SK-N-SH (cell line): ENCODE measurements at regions not wholly inside any gene's neighbourhood (a gene's known extent, or its start where the extent isn't known, plus 50 kb on each side); places are given as distances from the start of the nearest gene placed in this dataset.
A peak's percentile ranks its signal among the peaks of the same experiment; 100 is the strongest.
"Not testable (repeated sequence)": the region's sequence is repeated elsewhere in the genome, so short reads cannot be mapped to it uniquely, and the experiment has no call there.

Source experiments
- CTCF ChIA-PET: fragments of 300-600, 350-600 bp; formaldehyde crosslinking; extraction: SDS; loops from one replicate; lab custom pipeline; 2021; lab: Yijun Ruan, JAX
- POLR2A ChIA-PET: fragments of 350-600 bp; sonication (Branson Sonifier 250); formaldehyde crosslinking; extraction: SDS; loops from one replicate; lab custom pipeline; 2020; ENCODE audit warnings: antibody characterized with exemption, inconsistent platforms; lab: Yijun Ruan, JAX
- DNase-seq: peaks from one replicate; pipeline ENCODE4 v3.0.0; 2012
- H2AFZ ChIP-seq: fragments of 200-600 bp; sonication (generic); 2 replicates; pipeline ENCODE4 v1.8.1; 2016; ENCODE audit warnings: antibody characterized with exemption, mild to moderate bottlenecking, low read depth
- H3F3A ChIP-seq: fragments of 200-600 bp; sonication (generic); replicated peaks from 2 replicates; pipeline ENCODE3; 2016; ENCODE audit warnings: antibody characterized with exemption, mild to moderate bottlenecking; ENCODE audit not compliant: insufficient read depth
- H3K27ac ChIP-seq, 2 experiments: fragments of 200-500 bp in 1 of 2; fragments of 200-600 bp in 1 of 2; sonication (Bioruptor generic) in 1 of 2; sonication (generic), shearing (Covaris generic) in 1 of 2; 2 replicates each; pipeline versions ENCODE4 v1.5.1 to v1.6.1; 2014 to 2016; ENCODE audit warnings: low read depth in 2 of 2, inconsistent platforms in 1 of 2, low read length in 1 of 2, mild to moderate bottlenecking in 1 of 2, mixed read lengths in 1 of 2
- H3K27me3 ChIP-seq: fragments of 200-600 bp; sonication (generic), shearing (Covaris generic); 2 replicates; pipeline ENCODE4 v1.6.1; 2016; ENCODE audit warnings: mixed run types; ENCODE audit not compliant: insufficient read depth
- H3K36me3 ChIP-seq, 2 experiments: fragments of 200-500 bp in 1 of 2; fragments of 200-600 bp in 1 of 2; sonication (Bioruptor generic) in 1 of 2; sonication (generic) in 1 of 2; replicated peaks in 1 of 2; 2 replicates each; pipeline versions ENCODE3 to v1.5.1; 2014 to 2016; ENCODE audit warnings: low read length in 1 of 2, mild to moderate bottlenecking in 1 of 2; ENCODE audit not compliant: insufficient read depth in 2 of 2, control insufficient read depth in 1 of 2
- H3K4me1 ChIP-seq, 2 experiments: fragments of 200-500 bp in 1 of 2; fragments of 200-600 bp in 1 of 2; sonication (Bioruptor generic) in 1 of 2; sonication (generic), shearing (Covaris generic) in 1 of 2; 2 replicates each; pipeline versions ENCODE4 v1.5.1 to v1.6.1; 2014 to 2016; ENCODE audit warnings: low read depth in 1 of 2, low read length in 1 of 2, mixed run types in 1 of 2; ENCODE audit not compliant: insufficient read depth in 2 of 2, control insufficient read depth in 1 of 2
- H3K4me2 ChIP-seq: fragments of 200-600 bp; sonication (generic), shearing (Covaris generic); 2 replicates; pipeline ENCODE4 v1.6.1; 2017; ENCODE audit warnings: mixed run types
- H3K4me3 ChIP-seq, 2 experiments: fragments of 200-500 bp in 1 of 2; fragments of 200-600 bp in 1 of 2; sonication (Bioruptor generic) in 1 of 2; sonication (generic), shearing (Covaris generic) in 1 of 2; 2 replicates each; pipeline versions ENCODE4 v1.5.1 to v1.8.1; 2014 to 2016; ENCODE audit warnings: low read depth in 2 of 2, inconsistent platforms in 1 of 2, low read length in 1 of 2, mild to moderate bottlenecking in 1 of 2, mixed read lengths in 1 of 2, moderate library complexity in 1 of 2
- H3K79me2 ChIP-seq: fragments of 200-600 bp; sonication (generic); 2 replicates; pipeline ENCODE4 v1.8.1; 2017; ENCODE audit warnings: mild to moderate bottlenecking; ENCODE audit not compliant: insufficient read depth
- H3K9ac ChIP-seq: fragments of 200-600 bp; sonication (generic); 2 replicates; pipeline ENCODE4 v1.6.1; 2017; ENCODE audit warnings: mixed run types
- H3K9me2 ChIP-seq: fragments of 200-600 bp; sonication (generic); 2 replicates; pipeline ENCODE4 v1.6.1; 2017; ENCODE audit warnings: mixed run types
- H3K9me3 ChIP-seq: fragments of 200-600 bp; sonication (generic); 2 replicates; pipeline ENCODE4 v1.6.1; 2017; ENCODE audit warnings: mixed run types, mild to moderate bottlenecking, moderate library complexity
- H4K20me1 ChIP-seq: fragments of 200-600 bp; sonication (generic); 2 replicates; pipeline ENCODE4 v1.6.1; 2017; ENCODE audit warnings: mild to moderate bottlenecking, mixed run types; ENCODE audit not compliant: insufficient read depth
- FOXJ3 ChIP-seq: sonication (generic); formaldehyde crosslinking; IDR thresholded peaks from 2 replicates; pipeline ENCODE4 v1.5.1; 2020; ENCODE audit warnings: mild to moderate bottlenecking, missing genetic modification reagents
- POLR2AphosphoS5 ChIP-seq: IDR thresholded peaks from 2 replicates; pipeline ENCODE4 v1.6.1; 2012; ENCODE audit warnings: low read depth, low read length
- RXRA ChIP-seq: IDR thresholded peaks from 2 replicates; pipeline ENCODE4 v1.4.0; 2012; ENCODE audit warnings: low read depth, mild to moderate bottlenecking, borderline replicate concordance
- SMC3 ChIP-seq: IDR thresholded peaks from 2 replicates; pipeline ENCODE4 v1.6.1; 2012; ENCODE audit warnings: low read depth, low read length, improper control_type of control experiment
- WGBS: methylation state at CpG from one replicate; pipeline ENCODE4 v1.1.6; 2017; ENCODE audit warnings: low lambda C conversion rate; 5-methylcytosine and 5-hydroxymethylcytosine counted together
- TF ChIP-seq, protein P1 (sequence below): fragments of 150-350 bp; IDR thresholded peaks from 2 replicates; pipeline ENCODE4 v1.6.1; 2016; ENCODE audit warnings: mild to moderate bottlenecking, low read depth, low read length

DNA sequence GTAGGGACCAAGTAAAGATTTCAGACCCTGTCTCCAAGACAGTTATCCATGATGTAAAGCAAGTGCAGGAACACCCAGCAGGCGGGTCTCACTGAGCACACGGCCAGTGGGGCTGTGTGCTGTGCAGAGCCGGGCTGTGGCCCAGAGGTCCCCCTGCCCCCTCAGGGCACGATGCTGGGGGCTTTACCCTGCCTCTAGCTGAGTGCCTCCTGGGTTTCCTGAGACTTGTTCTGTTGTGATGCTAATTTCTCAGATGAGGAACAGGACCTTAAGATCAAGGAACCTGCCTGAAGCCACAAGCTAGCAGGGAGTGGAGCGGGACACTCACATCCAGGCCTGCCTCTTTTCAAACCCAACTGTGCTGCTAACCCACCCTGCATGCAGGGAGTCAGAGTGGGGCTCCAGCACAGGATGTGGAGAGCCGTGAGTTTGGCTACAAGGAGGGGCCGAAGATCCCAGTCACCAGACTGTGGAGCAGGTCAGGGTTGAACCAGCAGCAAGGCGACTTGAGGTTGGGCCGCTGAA, 76.1 kb upstream of the LYZL2 start:
- WGBS, result 83% methylated on average over 7 of the region's 9 CpGs
- CTCF ChIA-PET, result interaction anchor here (0.8 to 1.9 kb wide), 2 partner anchors 18 to 66 kb away, joined by 3 to 4 read pairs; no protein-coding TSS in a partner anchor
- TF ChIP-seq FOXJ3 (no peak), RXRA (no peak)
- TF ChIP-seq, protein P1, sequence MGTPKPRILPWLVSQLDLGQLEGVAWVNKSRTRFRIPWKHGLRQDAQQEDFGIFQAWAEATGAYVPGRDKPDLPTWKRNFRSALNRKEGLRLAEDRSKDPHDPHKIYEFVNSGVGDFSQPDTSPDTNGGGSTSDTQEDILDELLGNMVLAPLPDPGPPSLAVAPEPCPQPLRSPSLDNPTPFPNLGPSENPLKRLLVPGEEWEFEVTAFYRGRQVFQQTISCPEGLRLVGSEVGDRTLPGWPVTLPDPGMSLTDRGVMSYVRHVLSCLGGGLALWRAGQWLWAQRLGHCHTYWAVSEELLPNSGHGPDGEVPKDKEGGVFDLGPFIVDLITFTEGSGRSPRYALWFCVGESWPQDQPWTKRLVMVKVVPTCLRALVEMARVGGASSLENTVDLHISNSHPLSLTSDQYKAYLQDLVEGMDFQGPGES, result no peak

DNA sequence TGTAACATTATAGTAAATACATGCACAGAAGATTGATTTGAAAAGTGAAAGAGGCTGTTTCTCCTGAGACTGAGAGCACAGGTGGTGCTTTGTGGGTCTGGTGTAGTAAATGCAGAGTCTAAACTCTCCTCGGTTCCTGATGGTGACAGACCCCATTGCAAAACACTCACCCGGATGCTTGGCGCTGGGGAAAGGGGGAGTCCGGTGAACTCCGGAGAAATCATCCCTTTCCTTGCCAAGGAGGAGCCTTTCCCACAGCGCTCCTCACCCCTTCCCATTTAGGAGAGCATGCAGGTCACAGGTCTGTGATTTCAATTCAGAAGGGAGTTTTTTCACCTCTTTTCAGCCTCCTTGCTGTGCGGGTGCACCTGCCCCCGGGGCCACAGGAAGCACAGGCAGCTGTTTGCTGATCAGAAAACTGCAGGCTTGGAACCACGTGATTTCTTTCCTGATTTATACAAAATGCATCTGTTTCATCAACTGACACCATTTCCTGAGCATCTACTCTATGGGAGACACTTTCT, 75.6 kb upstream of the LYZL2 start:
- Histone ChIP-seq H3K27me3 (no peaks in the 10 kb centered on the region), H3K9me2 (no peaks in the 10 kb centered on the region), H3K79me2 (no peaks in the 10 kb centered on the region), H3K4me1 (peaks cover 6 to 16% of the 10 kb centered on the region in 2 experiments; a peak in 3 of 4 replicates), H3K36me3 (no peaks in the 10 kb centered on the region), H4K20me1 (no peaks in the 10 kb centered on the region), H3K27ac (no peak overlapping the region), H3K9me3 (no peaks in the 10 kb centered on the region), H3K9ac (no peak overlapping the region), H2AFZ (no peak overlapping the region), H3K4me2 (no peak overlapping the region), H3F3A (no peaks in the 10 kb centered on the region), H3K4me3 (no peak overlapping the region)
- POLR2A ChIA-PET, result no interaction called here
- WGBS, result 57% methylated on average over 9 of the region's 9 CpGs
- no peak for DNase-seq
- TF ChIP-seq SMC3, result no peak
- no peak for TF ChIP-seq POLR2AphosphoS5
- CTCF ChIA-PET, result interaction anchor here (0.8 to 1.9 kb wide), 2 partner anchors 17 to 65 kb away, joined by 3 to 4 read pairs; no protein-coding TSS in a partner anchor

More for the DNA sequence above, 76.1 kb upstream of the LYZL2 start:
- peak; percentile 15 for DNase-seq
- H3F3A ChIP-seq, result no peaks in the 10 kb centered on the region
- peaks cover 6 to 16% of the 10 kb centered on the region in 2 experiments; a peak in 3 of 4 replicates for H3K4me1 ChIP-seq
- POLR2A ChIA-PET, result no interaction called here
- H2AFZ ChIP-seq, result no peak overlapping the region
- no peak overlapping the region for H3K27ac ChIP-seq
- H3K27me3 ChIP-seq, result no peaks in the 10 kb centered on the region
- no peaks in the 10 kb centered on the region for H4K20me1 ChIP-seq
- H3K9me2 ChIP-seq, result no peaks in the 10 kb centered on the region
- H3K9ac ChIP-seq, result no peak overlapping the region
- no peak overlapping the region for H3K4me3 ChIP-seq
- H3K79me2 ChIP-seq, result no peaks in the 10 kb centered on the region
- H3K9me3 ChIP-seq, result no peaks in the 10 kb centered on the region
- H3K36me3 ChIP-seq, result no peaks in the 10 kb centered on the region
- no peak overlapping the region for H3K4me2 ChIP-seq

DNA sequence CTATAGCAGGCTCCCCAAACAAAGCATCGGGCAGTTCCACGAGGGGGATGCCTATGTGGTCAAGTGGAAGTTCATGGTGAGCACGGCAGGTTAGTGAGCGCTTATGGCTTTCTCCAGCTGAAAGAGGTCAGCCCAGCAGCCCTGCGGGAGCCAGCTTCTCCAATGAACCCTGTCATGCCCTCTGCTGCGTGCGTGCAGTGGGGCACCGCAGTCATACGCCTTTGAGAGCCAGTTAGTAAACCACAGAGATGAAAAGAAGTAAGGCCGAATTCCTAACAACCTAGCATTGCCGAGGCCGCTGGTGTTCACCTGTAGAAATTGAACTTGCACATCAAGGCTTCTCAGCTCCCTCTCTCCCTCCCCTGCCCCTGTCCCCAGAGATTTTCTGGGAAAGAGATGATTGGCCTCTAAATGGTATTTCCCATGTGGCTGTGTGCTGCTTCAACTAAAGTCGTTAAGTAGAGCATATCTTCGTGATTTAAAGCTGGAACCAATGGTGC, 75.1 kb upstream of the LYZL2 start:
- H3K27me3 ChIP-seq, H3K4me2 ChIP-seq, H3K9me2 ChIP-seq, H3K36me3 ChIP-seq, H3K9me3 ChIP-seq, H3K27ac ChIP-seq, DNase-seq, H3F3A ChIP-seq, H3K9ac ChIP-seq, CTCF ChIA-PET, H4K20me1 ChIP-seq, H2AFZ ChIP-seq, POLR2A ChIA-PET, H3K4me3 ChIP-seq, H3K79me2 ChIP-seq: not testable (repeated sequence)
- H3K4me1 ChIP-seq, result peaks cover 6 to 16% of the 10 kb centered on the region in 2 experiments; a peak in 3 of 4 replicates
- WGBS, result 89% methylated on average over 12 of the region's 14 CpGs
